CD4-positive, alpha-beta T cell treated with Interleukin-21 for 1 hour (primary cell): ENCODE measurements at regions not wholly inside any gene's neighbourhood (a gene's known extent, or its start where the extent isn't known, plus 50 kb on each side); places are given as distances from the start of the nearest gene placed in this dataset.

Source experiments
- DNase-seq: peaks from one replicate; pipeline ENCODE4 v3.0.0-alpha.2; 2020

GRCh38 chr11:110824912-110825620, 112.8 kb upstream of the ARHGAP20 start:
- no peak for DNase-seq

- no peak for DNase-seq
Measured at GRCh38 chr11:110818032-110818687, 105.9 kb upstream of the ARHGAP20 start.

DNA sequence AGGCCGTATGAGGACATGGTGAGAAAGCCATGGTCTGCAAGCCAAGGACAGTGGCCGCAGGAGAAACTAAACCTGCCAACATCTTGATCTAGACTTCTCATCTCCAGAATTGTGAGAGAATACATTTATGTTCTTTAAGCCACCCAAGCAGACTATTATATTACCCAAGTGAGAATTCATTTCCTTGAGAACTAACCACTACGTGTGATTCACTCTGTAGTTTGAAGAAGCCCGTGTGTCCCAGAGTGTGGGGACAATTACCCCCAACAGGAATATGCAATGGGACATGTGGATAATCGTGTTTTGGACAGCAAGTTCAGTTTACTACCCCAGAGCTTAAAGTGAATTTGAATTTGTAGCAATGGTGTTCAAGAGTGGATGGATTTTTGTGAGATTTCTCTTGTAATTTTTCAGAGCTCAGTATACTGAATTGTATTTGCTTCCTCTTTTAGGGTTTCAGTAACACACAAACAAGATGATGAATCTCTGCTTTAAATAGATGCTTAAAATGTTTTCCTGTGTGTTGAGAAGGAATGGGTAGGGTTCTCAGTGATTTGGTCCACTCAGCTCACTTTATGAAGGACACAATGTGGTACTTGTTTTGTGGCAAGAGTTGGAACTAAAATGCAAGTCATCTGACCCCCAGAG, 100.0 kb upstream of the ARHGAP20 start:
- no peak for DNase-seq

DNA sequence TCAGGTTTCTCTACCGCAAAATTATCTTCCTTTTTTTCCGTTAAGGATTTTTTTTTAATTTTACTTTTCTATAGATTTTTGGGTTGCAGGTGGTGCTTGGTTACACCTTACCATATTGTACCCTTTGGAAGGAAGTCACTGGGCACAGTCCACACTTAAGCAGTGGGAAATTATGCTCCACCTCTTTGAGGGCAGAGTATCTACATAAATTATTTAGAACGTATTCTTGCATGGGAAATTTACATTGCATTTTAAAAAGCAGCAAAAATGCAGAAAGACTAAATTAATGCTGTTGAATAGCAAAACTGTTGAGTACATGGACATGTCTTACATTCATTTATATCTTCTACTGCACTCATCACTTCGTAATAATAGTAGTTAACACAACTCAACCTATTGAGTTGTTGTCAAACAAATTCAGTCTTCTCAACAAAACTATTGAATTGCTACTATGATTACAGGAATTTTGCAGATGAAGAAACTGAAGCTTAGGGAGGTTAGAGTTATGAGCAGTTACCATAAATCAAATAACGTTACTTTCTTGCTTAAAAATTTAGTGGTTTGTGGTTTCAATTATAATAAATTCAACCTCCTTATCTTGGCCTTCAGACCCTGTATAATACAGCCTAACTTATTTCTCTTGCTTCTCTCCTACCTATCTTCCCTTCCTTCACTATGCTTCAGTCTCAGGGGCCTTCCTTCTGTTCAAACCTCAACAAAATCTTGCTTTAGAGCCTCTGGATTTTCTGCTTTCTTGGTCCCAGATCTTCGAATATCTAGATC, 97.4 kb upstream of the ARHGAP20 start:
- DNase-seq: no peak

GRCh38 chr11:110808248-110808647, 96.0 kb upstream of the ARHGAP20 start:
- no peak for DNase-seq

GRCh38 chr11:110807801-110808200, 95.6 kb upstream of the ARHGAP20 start:
- DNase-seq: no peak

DNA sequence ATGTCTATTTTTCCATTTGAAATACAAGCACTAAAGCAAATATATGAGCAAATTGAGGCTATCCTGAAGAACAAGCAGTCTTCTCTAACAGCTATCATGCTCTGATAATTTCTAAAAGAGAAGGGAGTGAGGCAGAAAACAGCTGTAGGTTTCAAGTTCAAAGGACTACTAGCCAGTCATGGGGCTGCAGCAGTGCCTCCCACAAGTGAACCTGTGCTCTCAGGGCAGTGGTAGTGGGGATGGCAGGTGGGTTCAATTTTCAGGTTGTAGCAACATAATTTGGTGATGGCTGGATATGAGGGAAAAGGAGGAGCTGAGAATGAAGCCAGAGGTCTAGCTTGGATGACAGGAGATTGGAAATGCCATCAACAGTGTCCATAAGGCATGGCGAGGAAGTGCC, 93.5 kb upstream of the ARHGAP20 start:
- no peak for DNase-seq

GRCh38 chr11:110802162-110802561, 89.9 kb upstream of the ARHGAP20 start:
- no peak for DNase-seq

DNA sequence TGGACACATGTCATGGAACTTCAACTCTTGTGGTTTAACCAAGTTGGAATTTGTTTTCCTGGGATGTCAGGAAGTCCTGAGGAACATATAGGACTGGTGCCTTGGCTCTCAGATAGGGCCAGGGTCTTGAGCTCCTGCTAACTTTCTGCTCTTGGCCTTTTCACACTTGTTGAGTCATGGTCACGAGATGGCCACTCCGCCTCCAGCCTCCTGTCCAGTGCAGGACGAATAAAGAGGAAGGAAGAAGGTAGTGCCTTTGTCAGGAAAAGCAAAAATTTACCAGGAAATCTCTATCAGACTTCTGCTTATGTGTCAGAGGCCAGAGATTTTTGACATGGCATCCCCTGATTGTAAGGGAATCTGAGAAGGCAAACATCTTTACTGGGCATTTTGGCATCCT, 89.1 kb upstream of the ARHGAP20 start:
- DNase-seq: no peak

DNA sequence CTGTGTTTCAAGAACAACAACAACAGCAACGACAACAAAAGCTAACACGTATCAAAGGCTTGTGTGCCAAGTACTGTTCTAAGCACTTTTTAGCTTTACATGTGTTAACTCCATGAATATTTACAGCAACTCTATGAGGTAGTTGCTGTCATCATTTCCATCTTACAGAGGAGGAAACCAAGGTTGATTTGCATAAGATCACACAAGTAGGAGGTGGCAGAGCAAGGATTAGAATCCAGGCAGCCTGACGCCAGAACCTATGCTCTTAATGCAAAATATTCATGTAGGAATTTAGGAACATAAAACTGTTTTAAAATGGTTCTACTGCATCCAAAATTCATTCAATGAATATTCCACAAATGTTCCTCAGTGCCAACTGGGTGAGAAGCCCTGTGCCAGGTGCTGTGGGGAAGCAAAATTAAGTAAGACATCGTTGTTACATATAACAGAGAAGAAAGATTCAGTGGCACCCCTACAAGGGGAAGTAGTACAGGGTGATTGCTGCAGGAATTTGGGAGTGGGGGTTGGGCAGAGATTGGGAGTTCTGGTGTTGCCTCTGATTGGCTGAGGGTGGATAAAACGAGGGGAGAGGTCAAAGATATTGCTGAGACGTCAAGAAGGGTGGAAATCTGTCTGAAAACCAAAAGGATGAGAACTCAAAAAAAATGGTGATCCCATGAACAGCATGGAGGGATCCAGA, 86.1 kb upstream of the ARHGAP20 start:
- no peak for DNase-seq

GRCh38 chr11:110797453-110797852, 85.2 kb upstream of the ARHGAP20 start:
- peak; percentile 27 for DNase-seq

GRCh38 chr11:110795112-110795624, 82.9 kb upstream of the ARHGAP20 start:
- DNase-seq: no peak

GRCh38 chr11:110793556-110793955, 81.3 kb upstream of the ARHGAP20 start:
- no peak for DNase-seq

- no peak for DNase-seq
Measured at GRCh38 chr11:110791621-110792020, 79.4 kb upstream of the ARHGAP20 start.

DNA sequence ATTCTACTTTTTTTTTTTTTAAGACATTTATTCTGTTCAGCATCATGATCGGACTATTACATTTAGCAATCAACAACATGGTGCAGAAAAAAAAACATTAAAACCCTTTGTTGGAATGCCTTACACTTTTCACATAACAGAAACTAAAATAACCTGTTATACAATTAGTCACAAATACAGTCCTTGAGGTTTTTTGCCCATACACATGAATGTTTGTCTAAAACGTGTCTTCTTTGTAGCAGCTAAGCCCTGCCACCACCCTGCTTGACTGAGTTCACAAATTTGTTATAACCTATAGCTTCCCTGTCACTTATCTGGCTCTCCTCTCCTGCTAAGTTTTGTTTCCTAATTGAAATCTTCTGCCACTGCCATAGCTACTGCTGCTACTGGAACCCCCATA, 75.4 kb upstream of the ARHGAP20 start:
- DNase-seq: no peak

- no peak for DNase-seq
Measured at GRCh38 chr11:110786226-110786902, 74.1 kb upstream of the ARHGAP20 start.

GRCh38 chr11:110785398-110785797, 73.2 kb upstream of the ARHGAP20 start:
- no peak for DNase-seq

GRCh38 chr11:110782616-110783015, 70.4 kb upstream of the ARHGAP20 start:
- DNase-seq: no peak

DNA sequence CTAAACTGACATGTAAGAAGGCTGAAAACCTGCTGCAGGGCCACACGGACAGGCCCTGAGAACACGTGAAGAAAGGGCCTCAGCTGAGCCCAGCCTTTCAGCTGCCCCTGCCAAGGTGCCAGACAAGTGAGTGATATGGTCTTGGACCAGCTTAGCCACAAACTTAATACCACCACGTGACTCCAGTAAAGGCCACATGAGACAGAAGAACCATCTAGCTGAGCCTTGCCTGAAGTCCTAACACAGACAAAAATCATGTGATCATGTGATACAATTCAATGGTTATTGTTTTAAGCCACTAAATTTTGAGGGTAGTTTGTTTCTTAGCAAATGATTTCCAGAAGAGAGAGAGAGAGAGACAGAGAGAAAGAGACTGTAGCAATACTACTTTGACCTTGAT, 66.9 kb upstream of the ARHGAP20 start:
- no peak for DNase-seq

- no peak for DNase-seq
Measured at GRCh38 chr11:110778343-110778742, 66.1 kb upstream of the ARHGAP20 start.

GRCh38 chr11:110777775-110778174, 65.5 kb upstream of the ARHGAP20 start:
- DNase-seq: no peak

GRCh38 chr11:110776081-110776480, 63.8 kb upstream of the ARHGAP20 start:
- DNase-seq: no peak
